SK-N-SH (cell line): ENCODE measurements at regions not wholly inside any gene's neighbourhood (a gene's known extent, or its start where the extent isn't known, plus 50 kb on each side); places are given as distances from the start of the nearest gene placed in this dataset.

Source experiments
- CTCF ChIA-PET: fragments of 300-600, 350-600 bp; formaldehyde crosslinking; extraction: SDS; loops from one replicate; lab custom pipeline; 2021; lab: Yijun Ruan, JAX
- POLR2A ChIA-PET: fragments of 350-600 bp; sonication (Branson Sonifier 250); formaldehyde crosslinking; extraction: SDS; loops from one replicate; lab custom pipeline; 2020; ENCODE audit warnings: antibody characterized with exemption, inconsistent platforms; lab: Yijun Ruan, JAX
- DNase-seq: peaks from one replicate; pipeline ENCODE4 v3.0.0; 2012
- H2AFZ ChIP-seq: fragments of 200-600 bp; sonication (generic); 2 replicates; pipeline ENCODE4 v1.8.1; 2016; ENCODE audit warnings: antibody characterized with exemption, mild to moderate bottlenecking, low read depth
- H3F3A ChIP-seq: fragments of 200-600 bp; sonication (generic); replicated peaks from 2 replicates; pipeline ENCODE3; 2016; ENCODE audit warnings: antibody characterized with exemption, mild to moderate bottlenecking; ENCODE audit not compliant: insufficient read depth
- H3K27ac ChIP-seq, 2 experiments: fragments of 200-500 bp in 1 of 2; fragments of 200-600 bp in 1 of 2; sonication (Bioruptor generic) in 1 of 2; sonication (generic), shearing (Covaris generic) in 1 of 2; 2 replicates each; pipeline versions ENCODE4 v1.5.1 to v1.6.1; 2014 to 2016; ENCODE audit warnings: low read depth in 2 of 2, inconsistent platforms in 1 of 2, low read length in 1 of 2, mild to moderate bottlenecking in 1 of 2, mixed read lengths in 1 of 2
- H3K27me3 ChIP-seq: fragments of 200-600 bp; sonication (generic), shearing (Covaris generic); 2 replicates; pipeline ENCODE4 v1.6.1; 2016; ENCODE audit warnings: mixed run types; ENCODE audit not compliant: insufficient read depth
- H3K36me3 ChIP-seq, 2 experiments: fragments of 200-500 bp in 1 of 2; fragments of 200-600 bp in 1 of 2; sonication (Bioruptor generic) in 1 of 2; sonication (generic) in 1 of 2; replicated peaks in 1 of 2; 2 replicates each; pipeline versions ENCODE3 to v1.5.1; 2014 to 2016; ENCODE audit warnings: low read length in 1 of 2, mild to moderate bottlenecking in 1 of 2; ENCODE audit not compliant: insufficient read depth in 2 of 2, control insufficient read depth in 1 of 2
- H3K4me1 ChIP-seq, 2 experiments: fragments of 200-500 bp in 1 of 2; fragments of 200-600 bp in 1 of 2; sonication (Bioruptor generic) in 1 of 2; sonication (generic), shearing (Covaris generic) in 1 of 2; 2 replicates each; pipeline versions ENCODE4 v1.5.1 to v1.6.1; 2014 to 2016; ENCODE audit warnings: low read depth in 1 of 2, low read length in 1 of 2, mixed run types in 1 of 2; ENCODE audit not compliant: insufficient read depth in 2 of 2, control insufficient read depth in 1 of 2
- H3K4me2 ChIP-seq: fragments of 200-600 bp; sonication (generic), shearing (Covaris generic); 2 replicates; pipeline ENCODE4 v1.6.1; 2017; ENCODE audit warnings: mixed run types
- H3K4me3 ChIP-seq, 2 experiments: fragments of 200-500 bp in 1 of 2; fragments of 200-600 bp in 1 of 2; sonication (Bioruptor generic) in 1 of 2; sonication (generic), shearing (Covaris generic) in 1 of 2; 2 replicates each; pipeline versions ENCODE4 v1.5.1 to v1.8.1; 2014 to 2016; ENCODE audit warnings: low read depth in 2 of 2, inconsistent platforms in 1 of 2, low read length in 1 of 2, mild to moderate bottlenecking in 1 of 2, mixed read lengths in 1 of 2, moderate library complexity in 1 of 2
- H3K79me2 ChIP-seq: fragments of 200-600 bp; sonication (generic); 2 replicates; pipeline ENCODE4 v1.8.1; 2017; ENCODE audit warnings: mild to moderate bottlenecking; ENCODE audit not compliant: insufficient read depth
- H3K9ac ChIP-seq: fragments of 200-600 bp; sonication (generic); 2 replicates; pipeline ENCODE4 v1.6.1; 2017; ENCODE audit warnings: mixed run types
- H3K9me2 ChIP-seq: fragments of 200-600 bp; sonication (generic); 2 replicates; pipeline ENCODE4 v1.6.1; 2017; ENCODE audit warnings: mixed run types
- H3K9me3 ChIP-seq: fragments of 200-600 bp; sonication (generic); 2 replicates; pipeline ENCODE4 v1.6.1; 2017; ENCODE audit warnings: mixed run types, mild to moderate bottlenecking, moderate library complexity
- H4K20me1 ChIP-seq: fragments of 200-600 bp; sonication (generic); 2 replicates; pipeline ENCODE4 v1.6.1; 2017; ENCODE audit warnings: mild to moderate bottlenecking, mixed run types; ENCODE audit not compliant: insufficient read depth
- CHD2 ChIP-seq: fragments of 150-350 bp; IDR thresholded peaks from 2 replicates; pipeline ENCODE4 v1.6.1; 2018; ENCODE audit warnings: low read length; ENCODE audit not compliant: partially characterized antibody
- CTCF ChIP-seq: fragments of 200-600 bp; sonication (generic); IDR thresholded peaks from 2 replicates; pipeline ENCODE4 v1.6.1; 2017; ENCODE audit warnings: antibody characterized with exemption, mild to moderate bottlenecking, moderate library complexity
- ELF1 ChIP-seq: IDR thresholded peaks from 2 replicates; pipeline ENCODE4 v1.4.0; 2012
- EZH2phosphoT487 ChIP-seq: fragments of 200-600 bp; sonication (generic); IDR thresholded peaks from 2 replicates; pipeline ENCODE4 v1.6.1; 2017; ENCODE audit warnings: low read depth, mixed run types, mild to moderate bottlenecking, antibody characterized with exemption, moderate library complexity, borderline replicate concordance
- IRF3 ChIP-seq: fragments of 150-350 bp; IDR thresholded peaks from 2 replicates; pipeline ENCODE4 v1.6.1; 2016; ENCODE audit warnings: mild to moderate bottlenecking, low read depth, low read length
- MAX ChIP-seq: IDR thresholded peaks from 2 replicates; pipeline ENCODE4 v1.4.0; 2012; ENCODE audit warnings: low read depth
- MXI1 ChIP-seq: IDR thresholded peaks from 2 replicates; pipeline ENCODE4 v1.6.1; 2012; ENCODE audit warnings: mild to moderate bottlenecking, low read depth, low read length, improper control_type of control experiment
- NRF1 ChIP-seq: IDR thresholded peaks from 2 replicates; pipeline ENCODE4 v1.6.1; 2012; ENCODE audit warnings: low read depth, mild to moderate bottlenecking, low read length
- PBX3 ChIP-seq: IDR thresholded peaks from 2 replicates; pipeline ENCODE4; 2012
- RAD21 ChIP-seq: IDR thresholded peaks from 2 replicates; pipeline ENCODE4 v1.6.1; 2012; ENCODE audit warnings: mild to moderate bottlenecking, low read length
- RXRA ChIP-seq: IDR thresholded peaks from 2 replicates; pipeline ENCODE4 v1.4.0; 2012; ENCODE audit warnings: low read depth, mild to moderate bottlenecking, borderline replicate concordance
- SIN3A ChIP-seq: IDR thresholded peaks from 2 replicates; pipeline ENCODE4 v1.6.1; 2012; ENCODE audit warnings: low read depth, mild to moderate bottlenecking, low read length, moderate library complexity, borderline replicate concordance
- SMC3 ChIP-seq: IDR thresholded peaks from 2 replicates; pipeline ENCODE4 v1.6.1; 2012; ENCODE audit warnings: low read depth, low read length, improper control_type of control experiment
- TAF1 ChIP-seq: IDR thresholded peaks from 2 replicates; pipeline ENCODE4 v1.6.1; 2012; ENCODE audit warnings: low read depth, mild to moderate bottlenecking, low read length, moderate library complexity, borderline replicate concordance
- TCF12 ChIP-seq: IDR thresholded peaks from 2 replicates; pipeline ENCODE4 v1.4.0; 2012
- USF1 ChIP-seq: IDR thresholded peaks from 2 replicates; pipeline ENCODE4 v1.4.0; 2012; ENCODE audit warnings: low read depth, borderline replicate concordance
- ZBTB33 ChIP-seq: IDR thresholded peaks from 2 replicates; pipeline ENCODE4 v1.4.0; 2012; ENCODE audit warnings: low read depth, borderline replicate concordance
- WGBS: methylation state at CpG from one replicate; pipeline ENCODE4 v1.1.6; 2017; ENCODE audit warnings: low lambda C conversion rate; 5-methylcytosine and 5-hydroxymethylcytosine counted together

GRCh38 chr7:16071246-16071857, 350.0 kb downstream of the CRPPA start:
- H3K9me3 ChIP-seq = no peaks in the 10 kb centered on the region
- peak; percentile 39 for DNase-seq
- no peak overlapping the region for H2AFZ ChIP-seq
- no peaks in the 10 kb centered on the region for H3K9me2 ChIP-seq
- peaks cover 4% of the 10 kb centered on the region for H3F3A ChIP-seq
- POLR2A ChIA-PET = no interaction called here
- no peaks in the 10 kb centered on the region for H3K4me1 ChIP-seq
- no peaks in the 10 kb centered on the region for H3K79me2 ChIP-seq
- no peak overlapping the region for H3K27ac ChIP-seq
- 4% methylated on average over 6 of the region's 6 CpGs for WGBS
- peaks cover 17% of the 10 kb centered on the region; the same call in 1 of the 2 replicates for H3K27me3 ChIP-seq
- no peaks in the 10 kb centered on the region for H3K36me3 ChIP-seq
- H3K4me2 ChIP-seq = no peak overlapping the region
- H3K4me3 ChIP-seq = no peak overlapping the region; a peak in 1 of 4 replicates
- H4K20me1 ChIP-seq = no peaks in the 10 kb centered on the region
- no peak overlapping the region for H3K9ac ChIP-seq
- TF ChIP-seq CTCF (peak; percentile 94), IRF3 (no peak), MXI1 (no peak), SMC3 (peak; percentile 68), RAD21 (peak; percentile 94)
- CTCF ChIA-PET = interaction anchor here (0.7 to 1.3 kb wide), 14 partner anchors 10 to 1360 kb away, joined by 3 to 8 read pairs (median 5); no protein-coding TSS in a partner anchor

- no peak overlapping the region for H3K4me2 ChIP-seq
- no peak overlapping the region for H3K4me3 ChIP-seq
- no peaks in the 10 kb centered on the region for H3K9me2 ChIP-seq
- H3K9me3 ChIP-seq = no peaks in the 10 kb centered on the region
- no peak for DNase-seq
- no peaks in the 10 kb centered on the region for H3K79me2 ChIP-seq
- POLR2A ChIA-PET = no interaction called here
- H3K27ac ChIP-seq = no peak overlapping the region
- H3F3A ChIP-seq = peaks cover 4% of the 10 kb centered on the region
- H2AFZ ChIP-seq = no peak overlapping the region
- no peaks in the 10 kb centered on the region for H3K36me3 ChIP-seq
- H3K4me1 ChIP-seq = no peaks in the 10 kb centered on the region
- WGBS = 59% methylated on average over 3 of the region's 3 CpGs
- H3K9ac ChIP-seq = no peak overlapping the region
- no peaks in the 10 kb centered on the region for H4K20me1 ChIP-seq
- CTCF ChIA-PET = interaction anchor here (0.9 to 1.2 kb wide), 8 partner anchors 11 to 1353 kb away, joined by 3 to 8 read pairs (median 6); no protein-coding TSS in a partner anchor
- peaks cover 17% of the 10 kb centered on the region; the same call in 1 of the 2 replicates for H3K27me3 ChIP-seq
- TF ChIP-seq CHD2 (no peak), ELF1 (no peak), RXRA (no peak), MAX (no peak), IRF3 (no peak), TAF1 (no peak), USF1 (no peak), PBX3 (no peak), ZBTB33 (no peak), SIN3A (no peak), EZH2phosphoT487 (no peak), NRF1 (no peak), TCF12 (no peak)
Measured at GRCh38 chr7:16070806-16071205, 350.5 kb downstream of the CRPPA start.
